HG02588 (cell line): ENCODE measurements at regions not wholly inside any gene's neighbourhood (a gene's known extent, or its start where the extent isn't known, plus 50 kb on each side); places are given as distances from the start of the nearest gene placed in this dataset.

ENCODE experiments used
- ATAC-seq: cut with Tn5 transposase; IDR thresholded peaks from one replicate; pipeline ENCODE4 v1.9.1; 2021; ENCODE audit warnings: mild to moderate bottlenecking, moderate library complexity; ENCODE audit not compliant: unreplicated experiment

DNA sequence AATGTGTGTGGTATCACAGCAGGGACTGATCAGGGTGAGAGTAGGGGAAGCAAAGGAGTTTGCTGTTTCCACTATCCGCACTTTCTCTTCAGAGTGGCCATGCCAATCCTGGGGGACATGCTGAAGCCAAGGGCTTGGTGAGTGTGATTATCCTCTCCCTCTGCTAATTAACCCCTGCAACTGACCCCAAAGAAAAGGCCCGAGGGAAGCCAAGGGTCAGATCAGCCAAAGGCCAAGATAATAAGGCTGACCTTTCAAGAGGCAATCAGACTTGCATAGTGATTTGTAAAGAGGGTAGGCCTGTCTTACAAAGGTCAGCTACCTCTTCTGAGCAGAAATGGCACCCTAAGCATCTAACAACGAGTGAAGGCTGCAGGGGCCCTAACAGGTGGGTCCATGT, 420.5 kb upstream of the CPEB2 start:
- ATAC-seq, result no peak

DNA sequence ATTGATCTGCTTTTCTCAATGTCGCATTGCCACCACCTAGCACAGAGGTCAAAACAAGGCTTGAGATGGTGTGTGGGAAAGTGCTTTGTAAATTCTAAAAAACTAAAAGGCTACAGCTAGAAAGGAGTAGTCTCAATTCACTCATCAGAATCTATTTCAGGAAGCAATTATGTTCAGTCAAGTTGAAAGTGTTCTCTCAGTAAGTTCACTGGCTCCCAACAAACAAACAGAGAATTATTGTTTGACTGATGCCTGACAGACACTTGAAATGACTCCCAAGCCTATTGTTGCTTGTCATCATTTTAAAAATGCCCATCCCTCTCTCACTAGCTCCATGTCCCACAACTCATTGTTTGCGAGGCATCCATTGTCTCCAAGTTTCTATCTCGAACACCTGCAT, 419.6 kb upstream of the CPEB2 start:
- ATAC-seq, result no peak

DNA sequence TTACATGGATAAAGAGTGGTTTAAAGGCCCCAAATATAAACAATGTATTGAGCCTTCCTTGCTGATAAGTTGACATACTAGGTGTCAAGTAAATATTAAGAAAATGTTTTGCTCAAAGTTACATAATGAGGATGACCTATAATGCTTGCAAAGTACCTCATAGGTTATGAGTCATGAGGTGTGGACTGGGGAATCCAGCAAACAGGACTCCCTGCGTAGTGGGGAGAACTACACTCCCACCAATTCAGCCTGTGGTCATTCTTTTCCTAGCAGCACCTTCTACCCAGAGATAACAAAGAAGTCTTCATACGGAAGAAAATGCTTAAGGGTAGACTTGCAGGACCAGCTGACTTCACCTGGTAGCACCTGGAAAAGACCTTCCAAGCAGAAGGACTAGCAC, 418.9 kb upstream of the CPEB2 start:
- ATAC-seq, result no peak

DNA sequence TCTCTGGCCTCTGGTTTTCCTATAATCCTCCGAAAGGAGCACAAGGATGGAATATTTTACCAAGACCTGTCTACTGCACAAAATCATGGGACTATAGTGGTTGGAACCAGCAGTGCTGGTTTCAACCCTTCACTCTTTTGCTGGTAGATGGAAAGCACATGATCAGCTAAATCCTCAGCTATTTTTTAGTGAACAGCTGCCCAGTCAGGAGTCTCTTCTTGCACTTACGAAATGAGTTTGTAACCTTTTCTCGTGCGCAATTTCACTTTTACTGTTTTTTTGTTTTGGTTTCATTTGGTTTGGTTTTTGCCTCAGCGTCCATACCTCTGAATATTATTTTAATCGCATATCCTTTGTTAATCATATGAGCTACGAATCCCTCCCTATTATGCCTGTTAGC, 418.5 kb upstream of the CPEB2 start:
- ATAC-seq, result no peak

DNA sequence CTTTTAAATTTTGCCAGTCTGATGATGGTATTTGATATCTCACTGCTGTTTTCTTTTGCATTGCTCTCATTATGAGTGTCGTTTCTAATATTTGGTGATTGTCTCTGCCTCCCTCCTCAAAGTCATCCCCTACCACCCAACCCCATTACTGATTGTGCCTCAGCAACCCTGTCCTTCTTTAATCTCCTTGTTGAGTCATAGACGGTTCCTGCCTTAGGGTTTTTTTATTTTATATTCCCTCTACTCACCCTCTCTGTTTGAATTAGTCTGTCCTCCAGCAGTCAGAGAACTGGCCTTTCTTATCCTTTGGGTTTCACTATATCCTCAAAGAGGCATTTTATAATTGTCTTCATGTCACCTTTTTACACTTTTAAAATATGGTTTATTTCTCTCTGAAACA, 409.3 kb upstream of the CPEB2 start:
- ATAC-seq, result no peak

DNA sequence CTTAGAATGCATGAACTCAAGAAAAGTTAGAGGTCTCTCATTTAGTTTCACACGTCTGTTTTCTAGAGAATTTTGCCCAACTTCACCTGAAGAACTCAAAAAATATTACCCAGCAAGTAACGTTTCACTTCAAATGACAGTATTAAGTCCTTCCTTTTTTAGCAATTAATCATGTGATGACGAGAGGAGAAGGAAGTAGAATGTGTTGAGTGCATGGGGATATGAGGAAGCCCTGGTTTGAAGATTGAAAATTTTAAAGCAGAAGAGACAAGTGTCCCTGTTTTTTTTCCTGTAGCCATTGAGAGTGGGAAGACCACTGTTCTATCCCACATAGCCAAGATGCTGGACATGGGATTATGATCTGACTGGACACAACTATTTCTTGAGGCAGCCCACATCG, 406.3 kb upstream of the CPEB2 start:
- no peak for ATAC-seq

DNA sequence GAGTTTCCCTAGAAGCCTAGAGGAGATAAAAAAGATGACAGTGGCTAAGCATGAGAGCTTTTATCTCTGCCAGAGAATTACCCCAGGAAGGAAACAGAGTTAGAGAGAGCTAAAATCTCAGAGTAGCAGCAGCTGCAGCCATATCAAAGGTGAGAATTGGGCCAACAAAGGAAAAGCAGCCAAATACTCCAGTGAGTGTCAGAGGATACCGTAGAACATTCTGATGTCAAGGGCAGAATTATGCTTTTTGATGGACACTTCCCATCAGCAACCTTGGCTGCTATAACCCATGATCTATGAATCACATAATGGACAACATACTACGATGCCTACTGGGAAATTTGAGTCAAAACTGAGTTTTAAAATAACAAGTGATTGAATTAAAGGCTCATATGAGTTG, 405.8 kb upstream of the CPEB2 start:
- no peak for ATAC-seq

DNA sequence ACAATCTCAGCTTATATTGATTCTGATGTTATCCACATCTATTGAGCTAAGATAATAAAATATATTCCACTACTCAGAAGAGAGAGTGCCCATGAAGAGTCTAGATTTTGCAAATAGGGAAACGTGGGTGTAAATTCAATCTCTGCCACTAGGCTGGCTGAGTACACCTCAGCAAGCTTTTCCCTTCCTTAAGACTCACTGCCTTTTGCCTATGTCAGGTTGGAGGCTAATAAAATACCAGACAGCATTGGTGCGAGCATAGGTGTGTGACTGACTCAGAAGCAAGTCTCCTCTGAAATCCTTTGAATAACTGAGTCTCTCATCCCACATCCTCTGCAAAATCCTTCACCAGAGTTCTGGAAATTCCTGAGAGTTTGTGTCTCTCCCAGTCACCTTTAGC, 405.4 kb upstream of the CPEB2 start:
- no peak for ATAC-seq

DNA sequence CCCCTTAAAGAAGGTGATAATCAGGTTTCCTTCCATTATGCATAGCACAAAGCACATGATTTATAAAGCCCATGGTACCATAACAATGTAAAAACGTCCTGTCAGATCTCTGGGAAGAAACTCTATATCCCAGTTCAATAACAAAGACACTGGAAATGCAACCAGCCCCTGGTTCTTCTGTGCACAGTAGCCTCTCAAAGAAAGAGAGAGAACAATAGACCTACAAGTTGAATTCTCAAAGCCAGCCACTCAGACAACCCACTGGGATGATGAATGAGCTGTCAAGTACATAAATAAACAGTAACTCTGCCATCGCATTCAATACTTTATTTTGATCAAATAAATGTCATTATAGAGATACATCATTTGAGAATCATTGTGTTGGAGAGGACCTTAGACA, 400.1 kb upstream of the CPEB2 start:
- ATAC-seq, result no peak

DNA sequence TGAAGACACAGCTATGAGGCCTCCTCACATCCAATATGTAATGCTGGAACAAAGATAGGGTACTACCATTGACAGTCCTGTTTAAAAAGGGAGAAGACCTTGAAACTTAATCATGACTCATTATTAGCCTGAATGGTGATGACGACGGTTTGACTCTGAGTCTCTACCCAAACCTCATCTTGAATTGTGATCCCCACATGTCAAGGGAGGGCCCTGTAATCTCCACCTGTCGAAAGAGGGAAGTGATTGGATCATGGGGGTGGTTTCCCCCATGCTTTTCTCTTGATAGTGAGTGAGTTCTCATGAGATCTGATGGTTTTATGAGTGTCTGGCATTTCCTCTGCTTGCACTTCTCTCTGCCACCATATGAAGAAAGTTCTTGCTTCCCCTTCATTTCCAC, 395.3 kb upstream of the CPEB2 start:
- no peak for ATAC-seq

DNA sequence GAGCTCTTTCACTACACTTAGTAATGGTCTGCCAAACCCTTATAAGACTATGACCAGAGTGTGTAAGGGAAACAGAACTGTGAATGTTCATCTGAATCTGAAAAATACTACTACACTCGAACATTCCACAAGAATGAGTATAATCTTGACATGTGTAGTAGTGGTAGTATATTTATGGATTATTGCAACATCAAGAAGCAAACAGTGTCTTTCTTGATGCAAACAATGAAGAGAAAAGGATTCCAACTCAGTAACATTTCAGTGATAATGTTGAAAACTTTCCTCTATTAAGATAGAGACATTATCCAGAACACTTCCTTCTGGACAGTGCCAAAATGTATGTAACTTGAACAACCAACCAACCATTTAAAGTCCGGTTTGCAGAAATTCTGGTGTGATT, 394.7 kb upstream of the CPEB2 start:
- ATAC-seq, result no peak

DNA sequence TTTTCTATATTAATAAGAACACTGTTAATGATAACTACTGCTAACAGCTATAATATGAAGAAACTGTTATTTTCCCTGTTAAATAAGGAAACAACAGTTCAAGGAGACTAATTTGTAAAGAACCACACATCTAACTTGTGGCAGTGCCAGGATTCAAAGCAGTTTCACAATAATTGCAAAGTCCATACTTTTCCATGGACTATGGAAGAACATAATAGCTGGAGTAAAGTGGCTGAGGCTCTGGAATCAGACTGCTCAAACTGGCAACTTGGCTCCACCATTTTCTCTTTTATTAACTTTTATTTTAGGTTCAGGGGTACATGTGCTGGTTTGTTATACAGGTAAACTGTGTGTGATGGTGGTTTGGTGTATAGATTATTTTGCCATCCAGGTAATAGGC, 393.7 kb upstream of the CPEB2 start:
- no peak for ATAC-seq

DNA sequence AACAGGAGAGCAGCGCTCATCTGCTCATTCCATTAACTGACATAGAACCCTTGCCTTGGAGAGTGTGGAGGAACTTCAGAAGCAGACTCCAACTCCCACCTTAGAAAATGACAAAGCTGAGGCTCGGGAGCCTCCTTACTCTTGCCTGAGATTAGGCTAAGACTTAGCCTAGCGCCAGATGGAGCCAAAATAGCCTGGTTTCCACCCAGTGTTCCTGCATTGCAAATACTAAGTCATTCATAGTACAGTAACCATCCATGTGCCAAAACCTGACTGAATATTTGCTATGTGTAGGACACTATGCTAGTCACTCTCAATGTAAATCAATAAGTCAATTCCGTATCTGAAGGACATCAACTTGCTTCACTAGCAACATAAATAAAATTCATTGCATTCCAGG, 387.4 kb upstream of the CPEB2 start:
- ATAC-seq, result no peak

DNA sequence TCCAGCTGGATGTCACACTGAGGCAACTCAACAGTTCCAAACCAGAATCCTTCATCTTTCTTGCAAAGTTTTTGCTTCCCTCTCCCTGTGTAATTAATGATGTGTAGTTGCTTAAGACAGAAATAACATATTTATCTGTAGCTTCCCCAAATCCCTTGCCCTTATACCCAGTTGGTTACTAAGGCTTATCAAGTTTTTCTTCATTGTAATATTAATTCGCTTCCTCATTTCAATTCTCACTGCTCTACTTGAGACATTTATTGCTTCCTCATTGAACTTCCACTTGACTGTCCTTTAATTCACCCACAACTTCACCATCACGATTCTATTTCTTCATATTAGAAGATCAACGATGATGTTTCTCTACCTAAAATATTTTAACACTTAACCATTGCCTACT, 386.6 kb upstream of the CPEB2 start:
- ATAC-seq, result no peak

DNA sequence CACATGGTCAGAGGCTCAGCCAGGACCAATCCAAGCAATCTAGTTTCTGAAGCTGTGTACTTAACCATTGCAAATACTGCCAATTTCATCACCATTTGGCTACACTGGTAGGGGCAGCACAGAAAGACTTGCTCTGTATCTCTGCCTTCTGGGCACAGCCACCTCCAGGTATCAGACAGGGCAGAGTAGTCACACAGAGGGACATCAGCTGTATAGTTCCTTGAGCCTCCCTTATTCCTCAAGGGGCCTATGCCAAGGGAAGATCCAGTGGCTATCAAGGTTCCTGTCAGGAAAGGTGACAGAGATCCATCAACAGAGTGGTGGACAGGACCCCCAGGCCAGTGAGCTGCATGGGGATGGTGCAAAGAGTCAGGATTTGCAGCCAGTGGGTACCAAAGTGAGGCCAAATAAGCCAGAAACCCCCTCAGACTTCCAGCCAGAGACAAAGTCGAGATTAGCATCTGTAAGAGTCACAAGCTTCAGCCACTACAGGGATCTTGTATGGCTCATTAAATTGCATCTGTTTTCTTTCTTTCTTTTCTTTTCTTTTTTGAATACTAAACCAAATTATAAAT, 381.6 kb upstream of the CPEB2 start:
- no peak for ATAC-seq

DNA sequence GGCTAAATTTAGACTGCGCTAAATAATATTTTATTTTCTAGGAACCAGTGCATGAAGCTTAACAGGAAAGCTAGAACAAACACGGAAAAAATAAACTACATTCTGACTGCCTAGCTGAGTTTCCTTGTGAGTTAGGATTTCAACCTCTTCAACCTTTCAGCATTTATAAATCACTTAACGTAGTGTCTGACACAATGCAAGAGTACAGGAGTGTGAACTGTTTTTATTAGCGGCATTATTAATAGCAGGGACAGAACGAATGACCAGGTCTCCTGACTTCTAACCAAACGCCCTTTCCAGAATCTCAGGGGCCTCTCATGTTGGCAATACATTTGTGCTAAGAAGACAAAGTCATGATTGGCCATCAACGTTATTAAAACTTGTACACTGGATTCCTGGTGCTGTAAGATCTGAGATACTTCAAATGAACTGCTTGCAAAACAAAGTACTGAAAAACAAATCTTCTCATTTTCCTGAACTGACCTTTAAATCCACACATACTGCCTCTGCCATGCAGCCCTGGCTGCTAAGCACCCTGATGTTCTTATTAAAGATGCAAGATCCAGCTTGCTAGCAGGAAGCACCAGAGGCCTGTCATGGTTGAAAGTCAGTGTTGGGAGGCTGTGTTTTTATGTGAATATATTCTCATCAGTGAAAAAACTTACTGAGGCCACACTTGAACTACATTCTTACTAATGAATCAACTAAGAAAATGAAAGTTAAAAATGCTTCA, 380.4 kb upstream of the CPEB2 start:
- no peak for ATAC-seq

DNA sequence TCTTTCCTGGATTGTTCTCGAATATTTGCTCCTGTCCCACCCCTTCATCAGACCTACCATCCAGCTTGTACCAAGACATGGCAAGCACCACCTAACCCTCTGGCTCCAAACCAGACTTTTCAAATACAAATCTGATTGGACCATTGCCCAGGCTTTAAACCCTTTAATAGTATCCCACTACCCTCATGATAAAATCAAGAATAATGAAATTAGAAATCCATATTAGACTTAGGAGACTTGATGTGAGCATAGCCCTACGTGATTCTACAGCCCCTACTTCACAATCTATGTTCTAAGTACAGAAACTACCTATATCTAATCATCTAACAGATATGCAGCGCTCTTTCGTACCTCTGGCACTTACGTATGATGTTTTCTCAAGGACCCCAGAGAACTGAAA, 375.2 kb upstream of the CPEB2 start:
- no peak for ATAC-seq

DNA sequence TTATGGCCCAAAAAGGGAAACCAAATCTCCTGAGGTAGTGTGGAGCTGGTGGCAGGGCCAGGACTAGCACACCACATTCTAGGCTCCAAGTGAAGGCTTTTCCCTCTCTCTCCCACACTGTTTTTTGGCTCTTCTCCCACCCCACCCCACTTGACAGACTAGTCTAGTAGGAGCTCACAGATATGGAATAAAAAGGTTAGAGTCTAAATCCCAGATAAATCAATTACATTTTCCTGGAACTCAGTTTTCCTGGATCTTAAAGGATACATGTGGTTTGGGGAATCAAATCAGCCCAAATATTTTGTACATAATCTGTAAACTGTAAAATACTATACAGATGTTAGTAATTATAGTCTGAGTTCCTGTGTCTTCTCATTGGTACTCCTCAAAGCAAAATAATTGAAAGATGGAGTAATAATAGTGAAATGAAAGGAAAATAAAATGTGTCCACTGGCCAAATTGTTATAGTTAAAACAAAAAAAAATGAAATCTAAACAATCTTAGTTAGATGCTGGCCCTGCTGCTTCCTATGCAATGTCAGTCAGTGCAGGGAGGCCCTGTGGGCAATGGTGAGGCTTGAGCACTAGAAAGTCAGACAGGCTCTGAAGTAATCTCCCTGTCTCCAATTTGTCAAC, 370.4 kb upstream of the CPEB2 start:
- no peak for ATAC-seq

DNA sequence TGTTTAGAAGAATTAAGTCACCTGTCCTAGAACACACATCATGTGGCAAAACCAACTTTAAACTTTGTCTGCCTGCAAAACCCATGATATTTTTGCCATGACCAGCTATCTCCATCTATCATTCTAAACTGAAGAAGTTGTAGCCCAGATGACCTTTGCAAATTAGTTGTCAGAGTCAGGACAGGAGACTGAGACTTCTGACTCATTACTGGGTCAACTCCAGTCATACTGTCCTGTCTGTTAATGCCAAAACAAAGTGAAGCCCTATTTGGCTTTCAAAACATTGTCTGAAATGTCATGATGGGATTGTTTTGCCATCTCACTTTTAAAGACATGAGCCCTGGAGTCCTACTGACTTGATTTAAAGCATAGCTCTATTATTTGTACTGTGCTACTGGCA, 365.7 kb upstream of the CPEB2 start:
- no peak for ATAC-seq

DNA sequence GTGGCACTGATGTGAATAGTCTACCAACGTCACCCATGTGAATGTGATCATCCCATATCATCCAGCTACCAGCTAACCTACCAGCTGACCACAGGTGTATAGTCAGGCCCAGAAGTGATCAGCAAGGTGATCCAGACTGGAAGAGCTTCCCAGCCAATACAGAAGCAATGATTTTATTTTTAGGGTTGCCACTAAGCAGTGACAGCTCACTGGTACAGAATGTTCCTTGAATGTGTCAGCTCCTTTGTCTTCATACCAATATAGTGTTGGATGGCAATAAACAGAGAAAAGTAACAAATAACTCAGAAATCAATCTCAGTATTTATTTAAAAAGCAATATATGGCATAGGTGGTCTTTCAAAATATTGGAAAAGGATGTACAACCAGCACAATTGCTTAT, 361.8 kb upstream of the CPEB2 start:
- ATAC-seq, result no peak

DNA sequence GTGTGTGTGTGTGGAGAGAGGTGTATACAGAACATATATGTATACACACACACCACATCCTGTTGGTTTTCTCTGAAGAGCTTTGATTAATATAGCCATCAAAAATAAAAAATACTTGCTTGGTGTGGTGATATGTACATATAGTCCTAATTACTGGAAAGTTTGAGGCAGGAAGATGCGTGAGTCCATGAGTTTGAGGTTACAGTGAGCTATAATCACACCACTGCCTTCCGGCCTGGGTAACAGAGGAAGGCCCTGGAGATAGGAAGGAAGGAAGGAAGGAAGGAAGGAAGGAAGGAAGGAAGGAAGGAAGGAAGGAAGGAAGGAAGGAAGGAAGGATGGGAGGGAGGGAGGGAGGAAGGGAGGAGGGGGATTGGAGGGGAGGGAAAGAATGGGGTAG, 360.4 kb upstream of the CPEB2 start:
- no peak for ATAC-seq

DNA sequence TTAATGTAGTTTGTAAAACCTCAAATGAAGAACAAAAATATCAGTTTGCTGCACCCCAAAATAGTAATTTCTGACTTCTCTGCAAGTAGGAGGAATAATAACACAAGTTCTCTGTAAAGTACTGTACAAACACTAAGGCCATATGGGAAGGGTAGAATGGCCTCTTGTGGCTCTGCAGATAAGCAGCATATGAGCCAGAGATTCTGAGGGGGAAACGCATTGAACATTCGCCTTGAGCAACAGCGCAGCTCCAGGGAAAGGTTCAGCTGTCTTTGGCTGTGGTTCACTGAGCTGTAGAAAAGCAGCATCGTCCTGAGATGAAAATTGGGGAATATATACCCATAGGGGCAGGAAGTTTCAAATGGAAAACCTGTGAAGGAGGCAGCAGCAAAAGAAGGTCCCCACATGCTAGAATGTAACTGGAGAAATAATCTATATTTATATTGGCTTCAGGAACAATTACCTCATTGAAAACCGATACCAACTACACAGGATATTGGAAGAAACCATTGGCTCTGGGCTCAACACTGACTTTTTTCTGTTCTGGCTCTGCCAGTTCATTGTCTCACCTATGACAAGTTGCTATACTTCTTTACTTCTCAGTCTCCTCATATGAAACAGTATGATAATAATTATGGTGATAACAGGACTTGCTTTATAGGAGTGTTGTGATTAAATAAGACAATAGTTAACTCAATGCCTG, 357.6 kb upstream of the CPEB2 start:
- no peak for ATAC-seq
